ENCODE measurements at regions not wholly inside any gene's neighbourhood (a gene's known extent, or its start where the extent isn't known, plus 50 kb on each side); places are given as distances from the start of the nearest gene placed in this dataset.
"Not testable (repeated sequence)": the region's sequence is repeated elsewhere in the genome, so short reads cannot be mapped to it uniquely, and the experiment has no call there.

DNA sequence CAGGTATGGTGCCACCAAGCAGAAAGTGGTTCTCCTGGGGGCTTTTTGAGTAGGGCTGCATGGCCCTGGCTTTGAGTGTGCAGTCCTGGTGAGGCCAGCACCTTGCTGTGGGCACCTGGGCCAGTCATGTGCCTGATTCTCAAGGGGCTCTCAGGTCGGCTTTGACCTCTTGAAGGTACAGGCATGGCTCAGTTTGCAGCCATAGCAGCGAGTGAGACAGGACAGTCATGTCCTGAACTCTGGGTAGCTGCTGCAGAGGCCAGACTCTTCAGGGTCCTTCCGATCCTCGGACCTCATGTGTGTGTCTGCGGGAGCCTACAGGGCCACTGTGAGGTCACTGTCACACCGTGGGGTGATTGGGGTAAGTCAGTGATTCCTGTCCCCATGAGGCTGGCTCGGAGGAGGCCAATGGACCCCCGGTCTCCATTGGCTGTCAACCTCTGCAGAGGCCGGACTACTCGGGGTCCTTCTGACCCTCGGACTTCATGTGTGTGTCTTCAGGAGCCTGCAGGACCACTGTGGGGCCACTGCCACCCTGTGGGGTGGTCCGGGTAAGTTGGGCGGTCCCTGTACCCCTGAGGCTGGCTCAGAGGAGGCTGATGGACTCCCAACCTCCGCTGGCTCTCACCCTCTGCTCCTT lies 95.2 kb upstream of the C1orf174 start:
- H3K36me3 ChIP-seq (ENCODE audit: control insufficient read depth, insufficient read depth, low read length): no peaks in the 10 kb centered on the region
- no peaks in the 10 kb centered on the region for H3K4me1 ChIP-seq (ENCODE audit: control insufficient read depth, insufficient read depth, low read length)
- H3K4me3 ChIP-seq (ENCODE audit: low read depth, low read length): no peak overlapping the region
- H3K9ac ChIP-seq (ENCODE audit: low read depth, low read length): no peak overlapping the region
- H3K9me3 ChIP-seq (ENCODE audit: control insufficient read depth, insufficient read depth, low read length): no peaks in the 10 kb centered on the region
- no peaks in the 10 kb centered on the region for H3K27me3 ChIP-seq (ENCODE audit: control insufficient read depth, insufficient read depth, low read length)

DNA sequence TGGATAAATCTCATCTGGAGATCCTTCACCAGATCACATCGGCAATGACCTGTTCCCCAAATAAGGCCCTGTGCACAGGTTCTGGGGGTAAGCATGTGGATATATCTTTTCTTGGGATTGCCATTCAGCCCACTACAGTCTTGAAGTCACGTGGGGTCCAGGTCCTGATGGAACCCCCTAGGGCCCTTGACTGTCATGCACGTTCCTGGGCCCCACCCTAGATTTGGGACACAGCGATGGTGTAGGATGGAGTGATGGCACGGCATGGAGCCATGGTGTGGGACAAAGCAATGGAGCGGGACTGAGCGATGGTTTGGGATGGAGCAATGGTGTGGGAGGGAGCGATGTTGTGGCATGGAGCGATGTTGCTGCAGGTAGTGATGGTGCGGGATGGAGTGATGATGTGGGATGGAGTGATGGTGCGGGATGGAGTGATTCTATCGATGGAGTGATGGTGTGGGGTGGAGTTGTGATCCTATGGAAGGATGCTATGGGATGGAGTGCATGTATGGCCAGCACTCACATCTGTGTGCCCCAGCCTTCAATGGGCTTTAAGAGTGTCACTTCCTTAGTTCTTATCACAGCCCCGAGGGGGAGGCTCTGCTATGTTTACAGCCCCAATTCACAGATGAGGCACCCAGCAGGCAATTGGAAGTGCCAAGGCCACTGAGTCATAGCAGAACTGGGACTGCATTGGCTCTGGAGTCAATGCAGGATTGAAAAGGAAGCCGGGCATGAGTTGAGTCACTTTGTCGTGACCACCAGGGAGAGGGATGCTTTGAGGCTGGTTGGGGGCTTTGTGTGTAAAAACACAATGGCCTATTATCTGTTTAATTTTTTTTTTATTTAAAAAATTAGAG lies 97.0 kb upstream of the C1orf174 start:
- Histone ChIP-seq H3K4me1 (ENCODE audit: control insufficient read depth, insufficient read depth, low read length) (no peaks in the 10 kb centered on the region), H3K9me3 (ENCODE audit: control insufficient read depth, insufficient read depth, low read length) (no peaks in the 10 kb centered on the region), H3K4me3 (ENCODE audit: low read depth, low read length) (no peak overlapping the region), H3K27me3 (ENCODE audit: control insufficient read depth, insufficient read depth, low read length) (no peaks in the 10 kb centered on the region), H3K9ac (ENCODE audit: low read depth, low read length) (no peak overlapping the region), H3K36me3 (ENCODE audit: control insufficient read depth, insufficient read depth, low read length) (no peaks in the 10 kb centered on the region)

DNA sequence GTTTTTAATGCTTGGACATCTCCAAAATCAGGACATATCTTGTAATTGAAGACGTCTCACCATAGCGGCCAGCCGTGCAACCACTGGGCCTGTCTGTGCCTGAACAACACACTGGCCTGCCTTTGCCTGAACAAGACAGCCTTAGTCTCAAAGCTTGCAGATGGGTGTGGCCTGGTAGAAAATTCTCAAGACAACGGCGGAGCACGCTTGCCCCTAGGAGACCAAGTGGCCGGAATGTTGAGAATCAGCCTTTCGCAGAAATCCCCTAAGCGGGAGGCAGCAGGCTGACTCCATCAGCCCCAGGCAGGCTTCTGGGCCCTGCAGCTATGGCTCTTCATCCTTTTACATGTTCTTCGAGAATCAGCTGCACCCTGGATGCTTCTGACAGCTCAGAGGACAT lies 98.0 kb upstream of the C1orf174 start:
- H3K27me3 ChIP-seq (ENCODE audit: control insufficient read depth, insufficient read depth, low read length): no peaks in the 10 kb centered on the region
- no peak overlapping the region for H3K9ac ChIP-seq (ENCODE audit: low read depth, low read length)
- no peak overlapping the region for H3K4me3 ChIP-seq (ENCODE audit: low read depth, low read length)
- no peaks in the 10 kb centered on the region for H3K9me3 ChIP-seq (ENCODE audit: control insufficient read depth, insufficient read depth, low read length)
- H3K36me3 ChIP-seq (ENCODE audit: control insufficient read depth, insufficient read depth, low read length): no peaks in the 10 kb centered on the region
- no peaks in the 10 kb centered on the region for H3K4me1 ChIP-seq (ENCODE audit: control insufficient read depth, insufficient read depth, low read length)

DNA sequence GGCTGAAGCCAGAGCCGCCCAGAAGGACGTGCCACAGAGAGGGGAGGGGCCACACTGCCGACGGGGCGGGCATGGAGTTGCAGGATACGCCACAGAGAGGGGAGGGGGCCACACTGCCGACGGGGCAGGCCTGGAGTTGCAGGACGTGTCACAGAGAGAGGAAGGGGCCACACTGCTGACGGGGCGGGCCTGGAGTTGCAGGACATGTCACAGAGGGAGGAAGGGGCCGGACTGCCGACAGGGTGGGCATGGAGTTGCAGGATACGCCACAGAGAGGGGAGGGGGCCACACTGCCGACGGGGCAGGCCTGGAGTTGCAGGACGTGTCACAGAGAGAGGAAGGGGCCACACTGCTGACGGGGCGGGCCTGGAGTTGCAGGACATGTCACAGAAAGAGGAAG lies 99.4 kb upstream of the C1orf174 start:
- H3K4me3 ChIP-seq (ENCODE audit: low read depth, low read length); H3K9ac ChIP-seq (ENCODE audit: low read depth, low read length); H3K27me3 ChIP-seq (ENCODE audit: control insufficient read depth, insufficient read depth, low read length); H3K9me3 ChIP-seq (ENCODE audit: control insufficient read depth, insufficient read depth, low read length); H3K4me1 ChIP-seq (ENCODE audit: control insufficient read depth, insufficient read depth, low read length); H3K36me3 ChIP-seq (ENCODE audit: control insufficient read depth, insufficient read depth, low read length): not testable (repeated sequence)

DNA sequence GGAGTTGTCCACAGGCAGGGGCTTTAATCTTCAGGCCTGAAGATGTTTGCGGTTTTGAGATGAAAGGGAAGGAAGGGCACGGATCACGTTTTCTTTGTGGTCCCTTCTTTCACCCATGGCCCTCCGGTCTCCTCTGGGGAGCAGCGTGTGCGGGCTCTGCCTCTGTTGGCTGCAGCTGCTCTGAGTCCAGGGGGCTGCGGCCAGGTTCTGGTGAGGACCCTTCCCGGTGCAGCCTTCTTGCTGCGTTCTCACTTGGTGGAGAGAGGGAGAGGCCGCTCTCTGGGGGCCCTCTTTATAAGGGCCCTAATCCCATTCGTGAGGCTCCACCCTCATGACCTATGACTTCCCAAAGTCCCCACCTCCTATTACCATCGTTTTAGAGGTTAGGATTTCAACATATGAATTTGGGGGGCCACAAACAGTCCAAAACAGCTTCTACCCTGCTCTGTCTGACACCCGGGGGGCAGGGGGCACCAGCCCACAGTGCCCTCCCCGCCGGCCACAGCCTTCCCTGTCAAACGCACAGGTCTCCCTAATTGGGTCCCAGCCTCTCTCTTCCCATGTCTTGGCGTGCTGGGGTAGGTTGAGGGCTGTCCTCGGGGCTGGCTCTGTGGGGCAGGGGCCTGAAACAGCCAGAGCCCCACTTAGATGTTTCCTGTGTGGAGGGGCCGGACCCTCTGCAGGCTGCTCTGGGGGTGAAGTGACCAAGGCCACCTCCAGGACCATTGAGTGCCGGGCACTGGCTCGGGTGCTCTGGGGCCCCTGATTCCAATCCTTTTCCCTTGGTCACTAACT lies 100.1 kb upstream of the C1orf174 start:
- Histone ChIP-seq H3K27me3 (ENCODE audit: control insufficient read depth, insufficient read depth, low read length) (no peaks in the 10 kb centered on the region), H3K36me3 (ENCODE audit: control insufficient read depth, insufficient read depth, low read length) (no peaks in the 10 kb centered on the region), H3K9me3 (ENCODE audit: control insufficient read depth, insufficient read depth, low read length) (no peaks in the 10 kb centered on the region), H3K9ac (ENCODE audit: low read depth, low read length) (no peak overlapping the region), H3K4me3 (ENCODE audit: low read depth, low read length) (no peak overlapping the region), H3K4me1 (ENCODE audit: control insufficient read depth, insufficient read depth, low read length) (no peaks in the 10 kb centered on the region)

DNA sequence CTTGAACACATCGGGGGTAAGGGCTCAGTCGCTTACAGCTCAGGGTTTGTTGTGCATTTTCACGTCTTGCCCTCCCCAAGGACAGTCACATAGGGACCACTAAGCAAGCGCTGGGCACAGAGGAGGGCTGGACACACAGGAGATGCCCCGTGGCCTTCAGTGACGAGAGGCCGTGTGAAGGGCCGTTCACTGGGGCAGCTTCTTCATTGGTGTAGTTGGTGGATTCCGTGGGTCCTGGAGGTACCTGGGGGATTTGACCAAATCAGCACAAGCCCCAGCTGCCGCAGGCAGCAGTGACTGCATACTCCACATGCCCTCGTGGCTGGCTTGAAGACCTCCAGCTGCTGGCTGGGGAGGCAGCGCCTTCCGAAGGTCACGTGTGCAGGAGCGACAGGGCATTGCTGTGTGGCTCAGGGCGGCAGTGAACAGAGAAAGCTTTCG lies 100.8 kb upstream of the C1orf174 start:
- Histone ChIP-seq H3K9ac (ENCODE audit: low read depth, low read length) (no peak overlapping the region), H3K36me3 (ENCODE audit: control insufficient read depth, insufficient read depth, low read length) (no peaks in the 10 kb centered on the region), H3K9me3 (ENCODE audit: control insufficient read depth, insufficient read depth, low read length) (no peaks in the 10 kb centered on the region), H3K4me3 (ENCODE audit: low read depth, low read length) (no peak overlapping the region), H3K4me1 (ENCODE audit: control insufficient read depth, insufficient read depth, low read length) (no peaks in the 10 kb centered on the region), H3K27me3 (ENCODE audit: control insufficient read depth, insufficient read depth, low read length) (no peaks in the 10 kb centered on the region)

DNA sequence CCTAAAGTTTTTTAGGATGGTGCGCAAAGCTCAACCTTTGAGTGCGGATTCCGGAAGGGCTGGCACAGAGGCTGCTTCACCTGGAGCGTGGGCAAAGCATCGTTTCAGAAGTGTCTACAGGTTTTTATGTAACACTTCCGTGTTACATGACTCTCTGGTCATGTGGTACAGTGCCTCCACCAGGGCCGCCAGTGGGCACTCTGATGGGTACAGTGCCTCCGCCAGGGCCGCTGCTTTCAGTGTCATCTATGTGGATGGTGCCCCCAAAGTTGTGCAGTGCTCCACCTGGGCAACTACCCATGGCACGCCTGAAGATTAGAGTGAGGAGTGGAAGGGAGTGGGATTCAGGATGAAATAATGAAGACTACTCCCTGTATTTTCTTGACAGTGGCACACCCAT lies 101.4 kb upstream of the C1orf174 start:
- Histone ChIP-seq H3K27me3 (ENCODE audit: control insufficient read depth, insufficient read depth, low read length) (no peaks in the 10 kb centered on the region), H3K9me3 (ENCODE audit: control insufficient read depth, insufficient read depth, low read length) (peaks cover 2% of the 10 kb centered on the region), H3K4me1 (ENCODE audit: control insufficient read depth, insufficient read depth, low read length) (no peaks in the 10 kb centered on the region), H3K9ac (ENCODE audit: low read depth, low read length) (no peak overlapping the region), H3K4me3 (ENCODE audit: low read depth, low read length) (no peak overlapping the region), H3K36me3 (ENCODE audit: control insufficient read depth, insufficient read depth, low read length) (no peaks in the 10 kb centered on the region)

DNA sequence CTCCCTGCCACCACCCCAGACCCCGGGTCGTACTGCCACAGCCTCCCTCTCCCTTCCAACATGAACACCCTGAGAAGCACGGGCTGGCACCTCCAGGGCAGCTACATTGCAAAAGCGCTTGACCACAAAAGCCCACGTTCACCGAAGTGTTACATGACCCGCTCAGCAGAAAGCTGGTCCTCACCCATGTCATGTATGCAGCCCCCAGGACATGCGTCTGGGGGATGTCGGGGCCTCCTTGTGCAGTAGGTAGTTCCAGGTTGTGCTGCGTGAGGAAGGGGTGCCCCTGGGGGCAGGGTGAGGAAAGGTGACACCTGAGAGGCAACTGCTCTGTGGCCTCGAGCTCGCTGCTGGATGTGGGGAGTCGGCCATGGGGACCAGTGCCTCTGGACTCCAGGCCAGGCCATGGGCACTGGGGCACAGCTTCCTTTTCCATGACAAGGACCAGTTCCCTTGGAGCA lies 102.0 kb upstream of the C1orf174 start:
- Histone ChIP-seq H3K9me3 (ENCODE audit: control insufficient read depth, insufficient read depth, low read length) (peaks cover 8% of the 10 kb centered on the region), H3K9ac (ENCODE audit: low read depth, low read length) (no peak overlapping the region), H3K4me1 (ENCODE audit: control insufficient read depth, insufficient read depth, low read length) (no peaks in the 10 kb centered on the region), H3K4me3 (ENCODE audit: low read depth, low read length) (no peak overlapping the region), H3K36me3 (ENCODE audit: control insufficient read depth, insufficient read depth, low read length) (no peaks in the 10 kb centered on the region), H3K27me3 (ENCODE audit: control insufficient read depth, insufficient read depth, low read length) (no peaks in the 10 kb centered on the region)

DNA sequence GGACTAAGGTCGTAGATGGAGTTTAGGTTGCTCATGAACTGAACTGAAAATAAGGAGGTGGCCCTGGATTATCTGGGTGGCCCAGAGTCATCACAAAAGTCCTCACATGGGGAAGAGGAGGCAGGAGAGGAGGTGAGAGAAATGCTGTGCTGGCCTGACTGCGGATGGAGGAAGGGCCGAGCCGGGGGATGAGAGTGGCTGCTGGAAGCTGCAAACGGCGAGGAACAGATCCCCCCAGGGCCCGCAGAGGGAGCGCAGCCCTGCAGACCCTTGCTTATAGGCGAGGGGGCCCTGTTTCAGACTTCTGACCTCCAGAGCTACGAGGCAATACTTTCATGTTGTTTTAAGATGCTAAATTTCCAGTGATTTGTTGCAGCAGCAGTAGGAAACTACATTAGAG lies 102.7 kb upstream of the C1orf174 start:
- H3K36me3 ChIP-seq (ENCODE audit: control insufficient read depth, insufficient read depth, low read length): no peaks in the 10 kb centered on the region
- H3K4me3 ChIP-seq (ENCODE audit: low read depth, low read length): no peak overlapping the region
- H3K4me1 ChIP-seq (ENCODE audit: control insufficient read depth, insufficient read depth, low read length): no peaks in the 10 kb centered on the region
- H3K9ac ChIP-seq (ENCODE audit: low read depth, low read length): no peak overlapping the region
- peaks cover 8% of the 10 kb centered on the region for H3K9me3 ChIP-seq (ENCODE audit: control insufficient read depth, insufficient read depth, low read length)
- H3K27me3 ChIP-seq (ENCODE audit: control insufficient read depth, insufficient read depth, low read length): no peaks in the 10 kb centered on the region

DNA sequence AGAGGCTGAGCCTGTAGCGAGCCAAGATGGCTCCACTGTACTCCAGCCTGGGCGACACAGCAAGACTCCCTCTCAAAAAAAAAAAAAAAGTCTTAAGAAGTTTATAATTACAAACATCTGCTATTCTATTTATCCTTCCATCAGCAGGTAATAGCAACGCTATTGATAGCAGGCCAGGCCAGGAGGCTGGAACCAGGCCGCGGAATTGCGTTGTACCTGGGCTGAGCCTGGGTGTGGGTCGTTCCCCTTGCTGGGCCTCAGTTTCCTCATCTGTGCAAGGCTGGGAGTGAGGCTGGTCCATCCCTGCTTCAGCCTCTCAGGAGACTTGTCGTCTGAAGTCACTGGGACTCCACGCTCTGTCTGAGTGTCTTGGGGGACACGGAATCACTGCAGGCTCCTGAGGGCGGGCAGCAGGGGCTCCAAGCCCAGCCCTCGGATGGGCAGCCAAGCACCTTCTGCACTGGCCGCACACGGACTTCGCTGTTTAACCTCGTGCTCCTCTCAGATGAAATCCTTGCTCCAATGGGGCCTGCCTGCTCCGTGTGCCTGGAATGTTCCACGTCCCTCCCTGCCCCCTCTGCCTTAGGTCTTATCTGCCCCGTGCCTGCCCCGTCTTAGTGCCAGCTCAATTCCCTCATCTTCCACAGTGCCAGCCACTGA lies 103.9 kb upstream of the C1orf174 start:
- Histone ChIP-seq H3K4me1 (ENCODE audit: control insufficient read depth, insufficient read depth, low read length) (no peaks in the 10 kb centered on the region), H3K9ac (ENCODE audit: low read depth, low read length) (no peak overlapping the region), H3K4me3 (ENCODE audit: low read depth, low read length) (no peak overlapping the region), H3K36me3 (ENCODE audit: control insufficient read depth, insufficient read depth, low read length) (no peaks in the 10 kb centered on the region), H3K27me3 (ENCODE audit: control insufficient read depth, insufficient read depth, low read length) (no peaks in the 10 kb centered on the region), H3K9me3 (ENCODE audit: control insufficient read depth, insufficient read depth, low read length) (peaks cover 8% of the 10 kb centered on the region)

DNA sequence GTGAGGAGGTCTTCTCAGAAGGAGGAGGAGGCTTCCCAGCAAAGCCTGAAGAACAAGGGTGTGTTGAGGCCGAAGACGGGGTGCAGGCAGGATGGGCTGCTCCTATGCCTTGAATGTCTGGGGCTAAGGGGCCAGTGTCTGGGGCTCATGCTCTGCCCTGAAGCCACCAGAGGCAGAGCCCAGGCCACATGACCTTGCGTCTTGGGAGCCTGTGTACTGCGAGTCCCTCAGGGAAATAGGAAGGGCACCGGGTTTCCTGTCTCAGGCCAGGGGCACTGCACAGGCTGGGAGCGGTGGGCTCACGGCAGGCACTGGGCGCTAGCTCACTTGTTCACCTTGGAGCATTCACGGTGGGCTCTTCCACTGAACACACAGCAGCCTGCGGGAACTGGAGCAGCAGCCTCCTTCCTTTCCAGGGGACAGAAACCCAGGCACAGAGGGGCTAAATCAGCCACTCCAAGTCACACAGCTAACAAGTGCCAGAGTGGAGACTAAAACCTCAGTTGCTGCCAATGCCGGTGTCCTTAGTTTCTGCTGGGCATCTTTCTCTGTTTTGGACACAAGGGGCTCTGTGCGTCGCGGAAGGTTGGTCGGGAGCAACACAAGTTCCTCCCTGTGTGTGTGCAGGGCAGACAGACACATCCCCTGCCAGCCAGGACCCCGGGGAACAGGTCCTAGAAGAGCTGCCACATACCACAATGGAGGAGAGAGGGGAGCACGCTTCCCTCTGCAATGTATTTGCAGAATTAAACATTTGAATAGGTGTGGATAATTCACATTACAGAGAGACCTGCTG lies 104.8 kb upstream of the C1orf174 start:
- Histone ChIP-seq H3K9me3 (ENCODE audit: control insufficient read depth, insufficient read depth, low read length) (peaks cover 8% of the 10 kb centered on the region), H3K4me3 (ENCODE audit: low read depth, low read length) (no peak overlapping the region)

More for the DNA sequence above, 104.8 kb upstream of the C1orf174 start:
- Histone ChIP-seq H3K9ac (ENCODE audit: low read depth, low read length) (no peak overlapping the region), H3K4me1 (ENCODE audit: control insufficient read depth, insufficient read depth, low read length) (no peaks in the 10 kb centered on the region), H3K36me3 (ENCODE audit: control insufficient read depth, insufficient read depth, low read length) (no peaks in the 10 kb centered on the region), H3K27me3 (ENCODE audit: control insufficient read depth, insufficient read depth, low read length) (no peaks in the 10 kb centered on the region)
